B cell (primary cell): ENCODE measurements at regions not wholly inside any gene's neighbourhood (a gene's known extent, or its start where the extent isn't known, plus 50 kb on each side); places are given as distances from the start of the nearest gene placed in this dataset.

Source experiments
- ATAC-seq: fragments of 200-7000 bp; cut with Tn5 transposase; one replicate; pipeline ENCODE4 v1.10.0; 2021; ENCODE audit warnings: low read depth, mild to moderate bottlenecking, moderate number of reproducible peaks, moderate library complexity
- CTCF ChIA-PET: fragments of 350-600 bp; sonication (Branson Sonifier 250); formaldehyde crosslinking; loops from one replicate; lab custom pipeline; 2021; ENCODE audit warnings: antibody characterized with exemption, inconsistent platforms; lab: Charles Lee
- POLR2A ChIA-PET: fragments of 350-600 bp; sonication (Branson Sonifier 250); formaldehyde crosslinking; loops from one replicate; lab custom pipeline; 2021; ENCODE audit warnings: antibody characterized with exemption; lab: Charles Lee
- DNase-seq: peaks from one replicate; pipeline ENCODE4 v3.0.0; 2013
- H2AFZ ChIP-seq: 2 replicates; pipeline ENCODE4 v1.6.1; 2012; ENCODE audit warnings: mild to moderate bottlenecking, low read depth, low read length; ENCODE audit not compliant: insufficient read depth, poor library complexity, severe bottlenecking
- H3K27ac ChIP-seq, 2 donors: 1 replicate in 1 of 2; 2 replicates in 1 of 2; pipeline ENCODE4 v1.5.1; 2012 to 2013; ENCODE audit warnings: low read length in 2 of 2, mild to moderate bottlenecking in 2 of 2, moderate library complexity in 1 of 2
- H3K27me3 ChIP-seq, 4 experiments: fragments of 200-600 bp in 1 of 4; sonication (generic) in 1 of 4; replicated peaks in 1 of 4; 1 replicate in 2 of 4; 2 replicates in 2 of 4; pipeline versions ENCODE4 v1.6.1 to v1.7.0; 2013 to 2016; ENCODE audit warnings: low read length in 3 of 4, mild to moderate bottlenecking in 2 of 4, mixed read lengths in 1 of 4, moderate library complexity in 1 of 4; ENCODE audit not compliant: insufficient read depth in 4 of 4, control insufficient read depth in 3 of 4; ENCODE audit errors: control extremely low read depth in 1 of 4
- H3K36me3 ChIP-seq, 2 experiments: replicated peaks in 1 of 2; 1 replicate in 1 of 2; 2 replicates in 1 of 2; pipeline versions ENCODE4 v1.6.1 to v1.7.1; 2013; ENCODE audit warnings: low read length in 1 of 2; ENCODE audit not compliant: insufficient read depth in 2 of 2, control insufficient read depth in 1 of 2; ENCODE audit errors: control extremely low read depth in 1 of 2, extremely low read depth in 1 of 2
- H3K4me1 ChIP-seq, 2 donors: fragments of 200-600 bp in 1 of 2; sonication (generic) in 1 of 2; 1 replicate in 1 of 2; 2 replicates in 1 of 2; pipeline versions ENCODE4 v1.5.1 to v1.6.1; 2013 to 2017; ENCODE audit warnings: low read length in 2 of 2; ENCODE audit not compliant: control insufficient read depth in 2 of 2, insufficient read depth in 2 of 2
- H3K4me2 ChIP-seq: replicated peaks from 2 replicates; pipeline ENCODE3; 2012; ENCODE audit warnings: mild to moderate bottlenecking, low read depth, low read length; ENCODE audit not compliant: poor library complexity, severe bottlenecking
- H3K4me3 ChIP-seq, 5 experiments: fragments of 200-600 bp in 1 of 5; sonication (generic) in 1 of 5; 1 replicate in 3 of 5; 2 replicates in 2 of 5; pipeline versions ENCODE4 v1.5.1 to v1.7.0; 2011 to 2016; ENCODE audit warnings: low read length in 4 of 5, mild to moderate bottlenecking in 4 of 5, low read depth in 2 of 5, control low read depth in 1 of 5, moderate library complexity in 1 of 5; ENCODE audit not compliant: insufficient read depth in 1 of 5; ENCODE audit errors: control extremely low read depth in 1 of 5, extremely low read depth in 1 of 5
- H3K79me2 ChIP-seq: fragments of 200-600 bp; sonication (generic); one replicate; pipeline ENCODE4 v1.6.0; 2016; ENCODE audit warnings: low read length; ENCODE audit not compliant: control insufficient read depth, insufficient read depth
- H3K9ac ChIP-seq: fragments of 200-600 bp; sonication (generic); 2 replicates; pipeline ENCODE4 v1.6.1; 2017; ENCODE audit warnings: mild to moderate bottlenecking, low read length, moderate library complexity
- H3K9me3 ChIP-seq, 3 donors: one replicate each; pipeline versions ENCODE4 v1.6.1 to v1.7.1; 2013; ENCODE audit warnings: low read length in 2 of 3; ENCODE audit not compliant: control insufficient read depth in 2 of 3, insufficient read depth in 1 of 3; ENCODE audit errors: control extremely low read depth in 1 of 3
- H4K20me1 ChIP-seq: 2 replicates; pipeline ENCODE4 v1.6.0; 2012; ENCODE audit warnings: mild to moderate bottlenecking, low read length; ENCODE audit not compliant: insufficient read depth, control insufficient read depth, poor library complexity, severe bottlenecking
- H3K27ac Mint-ChIP-seq: one replicate; pipeline ENCODE4 v1.8.0; 2021; ENCODE audit warnings: mixed read lengths
- H3K27me3 Mint-ChIP-seq: one replicate; pipeline ENCODE4 v1.8.0; 2021; ENCODE audit warnings: mixed read lengths
- H3K4me1 Mint-ChIP-seq: one replicate; pipeline ENCODE4 v1.8.0; 2021; ENCODE audit warnings: mixed read lengths
- H3K4me3 Mint-ChIP-seq: one replicate; pipeline ENCODE4 v1.8.0; 2021; ENCODE audit warnings: mixed read lengths
- H3K9me3 Mint-ChIP-seq: one replicate; pipeline ENCODE4 v1.8.0; 2022; ENCODE audit warnings: mixed read lengths; ENCODE audit not compliant: insufficient read depth
- EZH2 ChIP-seq: IDR thresholded peaks from 2 replicates; pipeline ENCODE4 v1.6.1; 2012; ENCODE audit warnings: borderline replicate concordance, low read depth, mild to moderate bottlenecking, moderate library complexity, low read length; ENCODE audit not compliant: insufficient read depth, poor library complexity, severe bottlenecking
- WGBS: methylation state at CpG from one replicate; pipeline ENCODE4 v1.1.5; 2013; ENCODE audit warnings: missing lambda C conversion rate; ENCODE audit not compliant: insufficient coverage; 5-methylcytosine and 5-hydroxymethylcytosine counted together
- intact Hi-C: fragments of 100-400 bp; cut with micrococcal nuclease; formaldehyde crosslinking; loops from one replicate; pipeline ENCODE4 v1.10.0; 2022
- TF ChIP-seq, protein P1 (sequence below): fragments of 200-600 bp; IDR thresholded peaks from one replicate; pipeline ENCODE4 v1.8.0; 2022; ENCODE audit warnings: antibody characterized with exemption, mild to moderate bottlenecking

DNA sequence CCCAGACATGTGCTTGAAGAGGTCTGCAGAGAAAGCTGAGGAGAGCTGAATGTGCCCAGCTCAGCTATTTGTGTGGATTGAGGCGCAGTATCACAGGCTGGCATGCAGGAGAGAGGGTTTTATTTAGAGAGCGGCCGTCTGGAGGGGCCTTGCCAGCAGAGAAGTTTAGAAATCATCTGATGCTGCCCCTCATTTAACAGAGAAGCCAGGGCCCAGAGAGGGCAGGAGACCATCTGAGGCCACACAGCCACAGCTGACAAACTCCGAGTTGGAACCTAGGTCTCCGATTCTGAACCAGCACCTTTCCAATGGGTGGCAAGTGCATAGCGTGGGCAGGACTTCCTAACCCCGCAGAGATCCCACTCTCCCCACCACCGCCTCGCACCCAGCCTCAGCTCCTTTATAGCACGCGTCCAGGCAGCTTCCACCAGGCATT lies 101.0 kb downstream of the LSM3 start:
- H3K36me3 ChIP-seq = no peaks in the 10 kb centered on the region
- no peaks in the 10 kb centered on the region for H3K9me3 ChIP-seq
- H3K27me3 Mint-ChIP-seq = peaks cover 6% of the 10 kb centered on the region
- no peak overlapping the region for H3K4me3 Mint-ChIP-seq
- H4K20me1 ChIP-seq = no peaks in the 10 kb centered on the region
- H3K79me2 ChIP-seq = no peaks in the 10 kb centered on the region
- DNase-seq = no peak
- H3K27me3 ChIP-seq = peaks cover 0 to 4% (median 0%) of the 10 kb centered on the region in 4 experiments
- no peak overlapping the region for H3K4me2 ChIP-seq
- ChIA-PET POLR2A (no interaction called here), CTCF (interaction anchor here (1.2 kb wide), 1 partner anchor 188 kb away, joined by 3 read pairs; no protein-coding TSS in a partner anchor)
- 84% methylated on average over 11 of the region's 11 CpGs for WGBS
- H3K27ac ChIP-seq = no peak overlapping the region
- H3K4me1 Mint-ChIP-seq = no peaks in the 10 kb centered on the region
- TF ChIP-seq, protein P1, sequence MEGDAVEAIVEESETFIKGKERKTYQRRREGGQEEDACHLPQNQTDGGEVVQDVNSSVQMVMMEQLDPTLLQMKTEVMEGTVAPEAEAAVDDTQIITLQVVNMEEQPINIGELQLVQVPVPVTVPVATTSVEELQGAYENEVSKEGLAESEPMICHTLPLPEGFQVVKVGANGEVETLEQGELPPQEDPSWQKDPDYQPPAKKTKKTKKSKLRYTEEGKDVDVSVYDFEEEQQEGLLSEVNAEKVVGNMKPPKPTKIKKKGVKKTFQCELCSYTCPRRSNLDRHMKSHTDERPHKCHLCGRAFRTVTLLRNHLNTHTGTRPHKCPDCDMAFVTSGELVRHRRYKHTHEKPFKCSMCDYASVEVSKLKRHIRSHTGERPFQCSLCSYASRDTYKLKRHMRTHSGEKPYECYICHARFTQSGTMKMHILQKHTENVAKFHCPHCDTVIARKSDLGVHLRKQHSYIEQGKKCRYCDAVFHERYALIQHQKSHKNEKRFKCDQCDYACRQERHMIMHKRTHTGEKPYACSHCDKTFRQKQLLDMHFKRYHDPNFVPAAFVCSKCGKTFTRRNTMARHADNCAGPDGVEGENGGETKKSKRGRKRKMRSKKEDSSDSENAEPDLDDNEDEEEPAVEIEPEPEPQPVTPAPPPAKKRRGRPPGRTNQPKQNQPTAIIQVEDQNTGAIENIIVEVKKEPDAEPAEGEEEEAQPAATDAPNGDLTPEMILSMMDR = no peak
- no peak for TF ChIP-seq EZH2
- H3K9me3 Mint-ChIP-seq = no peaks in the 10 kb centered on the region
- intact Hi-C loops = no loop called here
- no peak for ATAC-seq
- no peak overlapping the region for H2AFZ ChIP-seq
- H3K27ac Mint-ChIP-seq = no peak overlapping the region
- H3K4me3 ChIP-seq = no peak overlapping the region
- no peaks in the 10 kb centered on the region for H3K4me1 ChIP-seq
- H3K9ac ChIP-seq = no peak overlapping the region

DNA sequence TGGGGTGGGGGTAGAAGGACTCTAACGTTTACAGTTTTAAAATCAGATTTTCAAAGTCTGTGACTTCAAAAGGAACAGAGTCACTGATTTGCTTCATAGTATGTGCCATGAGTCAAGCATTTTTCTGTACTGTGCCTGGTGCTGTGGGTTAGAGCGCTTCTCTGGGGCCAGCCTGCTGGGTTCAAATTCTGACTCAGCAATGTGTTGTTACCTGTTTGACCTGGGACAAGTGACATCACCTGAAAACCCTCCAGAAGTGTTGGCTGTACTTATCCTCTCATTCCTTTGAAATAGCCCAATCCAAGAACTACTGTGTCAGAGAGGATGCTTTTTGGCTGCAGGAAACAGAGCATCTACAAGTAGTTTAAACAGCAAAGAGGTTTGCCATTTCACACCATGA lies 101.7 kb downstream of the LSM3 start:
- Mint-ChIP-seq H3K9me3 (no peaks in the 10 kb centered on the region), H3K27ac (no peak overlapping the region), H3K4me3 (no peak overlapping the region), H3K4me1 (no peaks in the 10 kb centered on the region), H3K27me3 (peaks cover 6% of the 10 kb centered on the region)
- peaks cover 0 to 4% (median 0%) of the 10 kb centered on the region in 4 experiments for H3K27me3 ChIP-seq
- POLR2A ChIA-PET = no interaction called here
- no peaks in the 10 kb centered on the region for H3K9me3 ChIP-seq
- no peak overlapping the region for H3K4me3 ChIP-seq
- DNase-seq (no peak), ATAC-seq (no peak)
- CTCF ChIA-PET = no interaction called here
- no peaks in the 10 kb centered on the region for H3K79me2 ChIP-seq
- H3K9ac ChIP-seq = no peak overlapping the region
- no peak overlapping the region for H3K4me2 ChIP-seq
- TF ChIP-seq, protein P1 = no peak
- no peak for TF ChIP-seq EZH2
- H4K20me1 ChIP-seq = no peaks in the 10 kb centered on the region
- no peaks in the 10 kb centered on the region for H3K4me1 ChIP-seq
- no peaks in the 10 kb centered on the region for H3K36me3 ChIP-seq
- H3K27ac ChIP-seq = no peak overlapping the region
- WGBS = 92% methylated on average over 2 of the region's 2 CpGs
- no peak overlapping the region for H2AFZ ChIP-seq
- intact Hi-C loops = no loop called here
